ENCODE measurements at regions not wholly inside any gene's neighbourhood (a gene's known extent, or its start where the extent isn't known, plus 50 kb on each side); places are given as distances from the start of the nearest gene placed in this dataset.

DNA sequence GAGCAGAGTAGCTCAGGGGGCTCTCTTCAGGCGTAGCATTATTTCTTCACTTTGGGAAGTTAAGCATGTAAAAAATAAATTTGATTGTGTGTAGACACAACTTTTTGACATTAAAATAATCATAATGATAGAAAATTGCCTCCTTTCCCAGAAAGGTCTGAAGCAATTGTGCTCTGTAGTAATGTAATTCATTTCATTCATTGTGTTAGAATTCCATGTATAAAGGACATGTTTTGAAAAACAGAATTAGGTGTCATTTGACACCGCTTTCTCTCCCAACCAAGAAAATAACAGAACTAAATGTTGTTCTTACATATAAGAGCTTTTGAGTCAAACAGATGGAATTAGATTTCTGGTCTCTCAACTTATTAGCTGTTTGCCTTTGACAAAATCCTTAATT is 1064.2 kb upstream of the FAM98A start:
- Histone ChIP-seq H3K4me1 (no peaks in the 10 kb centered on the region), H3K27me3 (ENCODE audit: low read depth) (no peaks in the 10 kb centered on the region), H3K27ac (replicated peaks) (no peak overlapping the region), H3K4me3 (no peak overlapping the region), H3K9me3 (replicated peaks) (no peaks in the 10 kb centered on the region), H3K36me3 (no peaks in the 10 kb centered on the region)
- no peak for DNase-seq
- intact Hi-C loops (cut with micrococcal nuclease), result no loop called here
- TF ChIP-seq, protein P1, sequence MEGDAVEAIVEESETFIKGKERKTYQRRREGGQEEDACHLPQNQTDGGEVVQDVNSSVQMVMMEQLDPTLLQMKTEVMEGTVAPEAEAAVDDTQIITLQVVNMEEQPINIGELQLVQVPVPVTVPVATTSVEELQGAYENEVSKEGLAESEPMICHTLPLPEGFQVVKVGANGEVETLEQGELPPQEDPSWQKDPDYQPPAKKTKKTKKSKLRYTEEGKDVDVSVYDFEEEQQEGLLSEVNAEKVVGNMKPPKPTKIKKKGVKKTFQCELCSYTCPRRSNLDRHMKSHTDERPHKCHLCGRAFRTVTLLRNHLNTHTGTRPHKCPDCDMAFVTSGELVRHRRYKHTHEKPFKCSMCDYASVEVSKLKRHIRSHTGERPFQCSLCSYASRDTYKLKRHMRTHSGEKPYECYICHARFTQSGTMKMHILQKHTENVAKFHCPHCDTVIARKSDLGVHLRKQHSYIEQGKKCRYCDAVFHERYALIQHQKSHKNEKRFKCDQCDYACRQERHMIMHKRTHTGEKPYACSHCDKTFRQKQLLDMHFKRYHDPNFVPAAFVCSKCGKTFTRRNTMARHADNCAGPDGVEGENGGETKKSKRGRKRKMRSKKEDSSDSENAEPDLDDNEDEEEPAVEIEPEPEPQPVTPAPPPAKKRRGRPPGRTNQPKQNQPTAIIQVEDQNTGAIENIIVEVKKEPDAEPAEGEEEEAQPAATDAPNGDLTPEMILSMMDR (IDR thresholded peaks at IDR 0.05; ENCODE audit: borderline replicate concordance), result no peak

DNA sequence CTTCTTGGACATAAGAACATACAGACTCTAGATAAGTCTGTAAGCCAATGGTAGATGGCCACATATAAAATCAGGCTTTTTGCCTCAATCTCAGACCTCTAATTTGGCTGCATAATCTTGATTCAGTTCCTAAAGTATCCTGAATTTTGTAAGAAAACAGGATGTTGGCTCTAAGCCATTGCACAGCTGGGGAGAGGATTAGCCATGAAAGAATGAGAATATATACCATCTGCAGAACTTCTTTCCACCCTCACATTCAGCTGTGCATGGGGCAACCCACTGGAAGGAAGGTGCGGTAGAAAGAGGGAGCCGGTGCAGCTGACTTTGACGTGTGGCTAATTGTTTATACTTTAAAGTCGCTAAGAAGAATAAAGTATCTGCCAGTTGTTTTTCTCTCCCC is 1061.6 kb upstream of the FAM98A start:
- Histone ChIP-seq H3K27me3 (ENCODE audit: low read depth) (no peaks in the 10 kb centered on the region), H3K27ac (replicated peaks) (no peak overlapping the region), H3K9me3 (replicated peaks) (peaks cover 8% of the 10 kb centered on the region), H3K36me3 (no peaks in the 10 kb centered on the region), H3K4me3 (no peak overlapping the region), H3K4me1 (no peaks in the 10 kb centered on the region)
- no peak for DNase-seq
- TF ChIP-seq, protein P1 (IDR thresholded peaks at IDR 0.05; ENCODE audit: borderline replicate concordance), result no peak
- intact Hi-C loops (cut with micrococcal nuclease), result no loop called here

DNA sequence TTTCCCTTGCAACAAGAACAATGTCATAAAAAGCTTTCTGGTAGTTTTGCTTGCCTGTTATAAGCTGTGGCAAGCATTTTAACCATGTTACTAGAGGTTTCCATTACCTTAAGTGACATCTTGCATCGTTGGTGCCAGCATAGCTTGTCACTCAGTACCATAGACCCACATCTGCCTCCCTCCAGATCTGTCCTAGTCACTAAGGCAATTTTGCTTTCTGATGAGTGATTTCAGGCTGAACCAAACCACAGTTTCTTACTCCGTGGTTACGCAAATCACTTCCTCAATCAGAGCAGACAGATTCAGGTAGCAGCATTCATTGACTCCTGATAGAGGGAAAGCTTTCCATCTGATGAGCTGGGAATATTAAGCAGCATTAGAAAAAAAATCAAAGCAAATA is 1057.5 kb upstream of the FAM98A start:
- H3K4me3 ChIP-seq, result no peak overlapping the region
- intact Hi-C loops (cut with micrococcal nuclease), result no loop called here
- TF ChIP-seq, protein P1 (IDR thresholded peaks at IDR 0.05; ENCODE audit: borderline replicate concordance), result no peak

DNA sequence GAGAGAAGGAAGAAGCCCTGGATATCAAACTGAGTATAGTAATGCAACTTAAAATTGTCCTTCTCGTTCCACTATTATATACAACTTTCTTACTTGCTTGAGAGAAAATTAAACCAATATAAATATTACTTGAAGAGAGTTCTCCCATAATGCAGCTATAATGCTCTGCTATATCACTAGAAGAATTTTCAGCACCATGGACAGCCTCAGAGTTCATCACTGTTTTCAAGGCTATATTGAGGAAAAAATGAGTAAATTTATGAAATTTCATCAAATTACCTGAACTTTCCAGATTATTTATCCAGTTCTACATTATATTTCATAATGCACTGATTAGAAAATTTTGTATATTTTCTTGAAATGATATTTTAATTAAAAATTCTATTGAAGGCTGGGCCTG is 1053.5 kb upstream of the FAM98A start:
- H3K27ac ChIP-seq (replicated peaks), result no peak overlapping the region
- TF ChIP-seq, protein P1 (IDR thresholded peaks at IDR 0.05; ENCODE audit: borderline replicate concordance), result no peak
- no peak overlapping the region for H3K4me3 ChIP-seq
- H3K27me3 ChIP-seq (ENCODE audit: low read depth), result no peaks in the 10 kb centered on the region
- no peaks in the 10 kb centered on the region for H3K4me1 ChIP-seq
- intact Hi-C loops (cut with micrococcal nuclease), result no loop called here
- H3K36me3 ChIP-seq, result no peaks in the 10 kb centered on the region
- no peak for DNase-seq
- peaks cover 11% of the 10 kb centered on the region for H3K9me3 ChIP-seq (replicated peaks)

More for the DNA sequence above, 1057.5 kb upstream of the FAM98A start:
- Histone ChIP-seq H3K36me3 (no peaks in the 10 kb centered on the region), H3K4me1 (no peaks in the 10 kb centered on the region), H3K27ac (replicated peaks) (no peak overlapping the region), H3K9me3 (replicated peaks) (peaks cover 11% of the 10 kb centered on the region), H3K27me3 (ENCODE audit: low read depth) (no peaks in the 10 kb centered on the region)
- DNase-seq, result no peak

DNA sequence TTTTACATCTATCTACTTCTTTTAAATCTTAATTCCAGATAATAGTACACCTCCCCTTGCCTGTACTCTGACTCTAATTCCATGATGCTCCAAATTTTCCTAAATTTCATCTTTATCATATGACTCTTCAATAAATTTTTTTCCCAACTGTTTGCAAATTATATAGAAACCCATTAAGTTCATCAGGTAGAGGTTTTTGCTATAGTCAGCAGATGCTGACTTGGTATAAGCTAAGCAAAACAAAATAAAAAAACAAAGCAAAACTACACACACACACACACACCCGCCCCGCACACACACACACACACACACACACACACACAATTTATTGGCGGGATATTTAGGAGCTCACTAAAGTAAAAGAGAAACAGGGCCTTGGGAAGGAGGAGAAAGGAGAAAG is 1047.8 kb upstream of the FAM98A start:
- no peaks in the 10 kb centered on the region for H3K4me1 ChIP-seq
- no peak for DNase-seq
- H3K4me3 ChIP-seq, result no peak overlapping the region
- intact Hi-C loops (cut with micrococcal nuclease), result no loop called here
- TF ChIP-seq, protein P1 (IDR thresholded peaks at IDR 0.05; ENCODE audit: borderline replicate concordance), result no peak
- no peaks in the 10 kb centered on the region for H3K36me3 ChIP-seq
- no peak overlapping the region for H3K27ac ChIP-seq (replicated peaks)
- H3K27me3 ChIP-seq (ENCODE audit: low read depth), result no peaks in the 10 kb centered on the region
- peaks cover 10% of the 10 kb centered on the region for H3K9me3 ChIP-seq (replicated peaks)

DNA sequence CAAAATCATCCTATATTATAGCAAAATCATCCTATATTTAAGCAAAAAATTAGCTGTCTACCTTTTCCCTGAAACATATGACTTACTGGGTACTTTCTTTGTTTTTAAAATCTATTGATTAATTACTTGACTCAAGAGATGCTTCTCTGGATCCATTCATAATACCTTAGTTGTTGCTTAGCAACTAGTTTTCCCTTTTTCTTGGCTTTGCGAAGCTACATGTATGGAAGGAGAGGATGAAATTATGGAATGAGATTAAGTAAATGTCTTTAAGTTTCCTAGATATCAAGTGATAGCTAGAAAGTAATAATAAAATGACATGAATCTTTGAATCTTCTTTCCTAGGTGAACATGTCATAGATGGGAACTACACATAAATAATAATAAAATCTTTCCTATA is 1033.2 kb upstream of the FAM98A start:
- TF ChIP-seq, protein P1 (IDR thresholded peaks at IDR 0.05; ENCODE audit: borderline replicate concordance), result no peak
- Histone ChIP-seq H3K9me3 (replicated peaks) (peaks cover 46% of the 10 kb centered on the region), H3K4me1 (no peaks in the 10 kb centered on the region), H3K27me3 (ENCODE audit: low read depth) (no peaks in the 10 kb centered on the region), H3K27ac (replicated peaks) (no peak overlapping the region), H3K36me3 (no peaks in the 10 kb centered on the region), H3K4me3 (no peak overlapping the region)
- intact Hi-C loops (cut with micrococcal nuclease), result no loop called here
- DNase-seq, result no peak

Measured in left ventricle myocardium inferior (tissue), 1 donor.